ENCODE measurements at regions not wholly inside any gene's neighbourhood (a gene's known extent, or its start where the extent isn't known, plus 50 kb on each side); places are given as distances from the start of the nearest gene placed in this dataset.
"Not testable (repeated sequence)": the region's sequence is repeated elsewhere in the genome, so short reads cannot be mapped to it uniquely, and the experiment has no call there.

DNA sequence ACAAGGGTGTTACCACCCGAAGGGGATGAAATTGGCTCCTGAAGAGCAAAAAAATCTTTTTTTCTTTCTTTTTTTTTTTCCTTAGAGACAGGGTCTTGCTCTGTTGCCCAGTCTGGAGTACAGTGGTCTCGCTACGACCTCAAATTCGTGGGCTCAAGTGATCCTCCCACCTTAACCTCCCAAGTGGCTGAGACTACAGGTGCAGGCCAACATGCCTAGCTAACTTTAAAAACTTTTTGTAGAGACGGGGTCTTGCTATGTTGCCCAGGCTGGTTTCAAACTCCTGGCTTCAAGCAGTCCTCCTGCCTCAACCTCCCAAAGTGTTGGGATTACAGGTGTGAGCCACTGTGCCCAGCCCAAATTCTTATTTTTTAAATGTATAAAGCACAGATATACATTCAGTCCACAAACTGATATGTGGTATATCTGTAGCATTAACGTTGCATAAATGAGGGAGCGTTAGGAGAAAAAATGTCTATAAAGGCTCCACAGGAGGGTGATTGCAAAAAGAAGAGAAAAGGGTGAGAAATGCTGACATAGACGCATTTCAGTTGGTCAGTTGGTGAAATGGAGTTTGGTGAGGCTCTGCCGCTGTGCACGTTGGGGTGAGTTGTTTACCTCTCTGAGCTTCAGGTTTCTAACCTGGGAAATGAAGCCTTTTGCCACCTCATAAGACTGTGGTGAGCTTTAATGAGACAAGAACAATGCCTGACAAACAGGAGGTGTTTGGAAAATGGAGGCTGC lies 100.7 kb upstream of the PODXL start:
- DNase-seq (ENCODE audit: low spot score in 2 of 2): no peak
- no peak for FAIRE-seq

DNA sequence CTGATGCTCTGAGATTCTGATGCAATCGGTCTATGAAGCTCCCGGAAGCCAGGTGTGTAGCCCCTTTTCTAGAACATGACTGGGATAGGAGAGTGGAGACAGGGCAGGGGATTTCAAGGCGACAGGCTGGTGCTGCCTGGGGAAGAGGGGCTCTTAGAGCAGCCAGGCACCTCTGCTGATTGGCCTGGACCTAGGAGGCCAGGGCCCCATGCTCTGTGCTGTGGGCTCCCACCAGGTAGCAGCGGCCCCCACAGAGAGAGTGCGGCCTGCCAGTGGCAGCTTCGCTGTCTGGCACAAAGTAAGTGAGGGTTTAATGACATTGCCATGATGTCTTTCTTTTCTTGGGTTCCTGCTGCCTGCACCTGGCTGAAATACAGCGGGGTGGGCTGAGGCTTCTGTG lies 99.4 kb upstream of the PODXL start:
- DNase-seq (ENCODE audit: low spot score in 2 of 2) (no peak), FAIRE-seq (no peak)

DNA sequence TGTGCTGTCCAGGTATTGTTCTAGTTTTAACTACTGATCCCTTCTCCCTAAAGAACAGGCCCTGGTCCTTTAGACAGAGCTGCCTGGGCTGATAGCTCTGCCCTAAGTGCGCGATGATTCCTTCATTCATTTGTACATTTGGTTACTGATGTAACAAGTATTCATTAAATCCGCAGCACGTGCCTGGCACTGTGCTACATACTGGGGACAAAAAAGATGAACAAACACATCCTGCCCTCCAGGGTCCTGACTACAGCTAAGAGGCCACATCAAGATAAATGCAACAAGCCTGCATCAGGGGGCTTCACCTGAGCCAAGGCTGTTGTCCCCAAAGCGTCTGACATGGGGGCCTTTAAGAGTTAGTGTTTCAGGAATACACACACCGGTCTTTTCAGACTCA lies 99.0 kb upstream of the PODXL start:
- FAIRE-seq (no peak), DNase-seq (ENCODE audit: low spot score in 2 of 2) (no peak)

DNA sequence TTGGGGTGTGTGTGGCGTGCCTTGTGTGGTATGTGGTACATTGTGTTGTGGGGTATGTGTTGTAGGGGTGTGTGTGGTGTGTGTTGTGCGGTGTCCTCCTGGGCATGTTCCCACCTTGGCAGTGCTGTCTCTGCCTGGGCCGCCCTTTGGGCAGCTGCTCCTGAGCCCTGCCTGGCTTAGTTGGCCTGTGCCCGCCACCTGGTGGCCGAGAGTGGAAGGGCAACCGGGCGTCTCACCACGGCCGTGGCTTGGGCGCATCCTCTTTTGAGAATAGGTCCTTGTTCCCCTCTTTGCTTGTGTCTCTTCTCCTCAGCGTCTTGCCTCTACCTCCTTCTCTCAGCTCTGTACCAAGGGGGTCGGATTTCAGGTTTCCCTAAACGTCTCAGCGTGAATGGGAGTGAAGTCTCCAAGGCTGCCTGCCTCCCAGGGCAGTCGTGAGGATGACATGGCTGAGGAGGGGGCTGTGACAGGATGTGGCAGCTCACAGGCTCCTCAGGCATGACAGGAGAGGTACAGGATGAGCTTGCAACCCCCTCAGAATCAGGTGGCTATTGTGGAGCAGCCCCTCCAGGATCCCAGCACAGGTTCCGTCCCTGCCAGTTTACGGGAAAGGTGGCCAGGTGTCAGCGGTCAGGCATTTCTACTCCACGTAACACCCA lies 98.4 kb upstream of the PODXL start:
- FAIRE-seq (no peak), DNase-seq (ENCODE audit: low spot score in 2 of 2) (peak; percentile 65 to 87)

DNA sequence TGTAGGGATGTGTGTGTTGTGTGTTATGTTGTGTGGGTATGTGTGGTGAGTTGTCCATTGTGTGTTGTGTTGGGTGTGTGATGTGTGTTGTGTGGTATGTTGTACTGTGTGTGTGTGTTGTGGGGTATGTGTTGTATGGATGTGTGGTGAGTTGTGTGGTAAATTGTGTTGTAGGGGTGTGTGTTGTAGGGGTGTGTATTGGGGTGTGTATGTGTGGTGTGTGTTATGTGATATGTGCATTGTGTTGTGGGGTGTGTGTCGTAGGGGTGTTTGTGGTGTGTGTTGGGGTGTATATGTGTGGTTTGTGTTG lies 97.8 kb upstream of the PODXL start:
- FAIRE-seq: no peak
- no peak for DNase-seq (ENCODE audit: low spot score in 2 of 2)

DNA sequence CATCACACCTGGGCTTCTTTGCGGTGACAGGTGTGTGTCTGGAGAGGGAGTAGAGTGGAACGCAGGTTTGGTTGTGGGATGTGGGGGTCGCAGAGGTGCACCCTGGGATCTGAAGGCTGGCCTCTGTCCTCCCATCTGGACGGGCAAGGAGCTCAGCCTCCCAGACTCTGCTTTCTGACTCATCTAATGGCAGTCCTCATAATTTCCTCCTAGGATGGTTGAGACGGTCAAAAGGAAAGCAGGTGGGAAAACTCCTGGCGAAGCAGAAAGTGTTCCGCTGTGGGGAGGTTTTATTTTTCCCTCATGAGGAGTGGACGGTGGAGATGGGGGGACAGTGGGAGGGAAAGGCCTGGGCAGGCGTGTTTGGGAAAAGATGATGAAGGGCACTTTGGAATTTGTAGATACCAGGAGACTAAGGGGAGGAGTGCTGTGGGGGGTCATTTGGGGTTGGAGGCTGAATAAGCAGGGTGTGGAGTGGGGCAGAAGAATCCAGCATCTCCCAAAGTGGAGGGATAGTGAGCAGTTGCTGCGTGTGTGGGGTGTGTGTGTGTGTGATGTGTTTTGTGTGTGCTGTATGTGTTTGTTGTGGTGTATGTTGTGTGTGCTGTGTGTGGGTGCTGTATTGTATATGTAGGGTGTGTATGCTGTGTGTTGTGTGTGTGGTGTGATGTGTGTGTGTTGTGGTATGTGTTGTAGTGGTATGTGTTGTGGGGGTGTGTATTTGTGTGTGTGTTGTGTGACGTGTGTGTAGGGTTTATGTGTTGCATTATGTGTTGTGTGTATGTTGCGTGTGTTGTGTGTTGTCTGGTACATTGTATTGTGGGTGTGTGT lies 97.2 kb upstream of the PODXL start:
- no peak for FAIRE-seq
- no peak for DNase-seq (ENCODE audit: low spot score in 2 of 2)

DNA sequence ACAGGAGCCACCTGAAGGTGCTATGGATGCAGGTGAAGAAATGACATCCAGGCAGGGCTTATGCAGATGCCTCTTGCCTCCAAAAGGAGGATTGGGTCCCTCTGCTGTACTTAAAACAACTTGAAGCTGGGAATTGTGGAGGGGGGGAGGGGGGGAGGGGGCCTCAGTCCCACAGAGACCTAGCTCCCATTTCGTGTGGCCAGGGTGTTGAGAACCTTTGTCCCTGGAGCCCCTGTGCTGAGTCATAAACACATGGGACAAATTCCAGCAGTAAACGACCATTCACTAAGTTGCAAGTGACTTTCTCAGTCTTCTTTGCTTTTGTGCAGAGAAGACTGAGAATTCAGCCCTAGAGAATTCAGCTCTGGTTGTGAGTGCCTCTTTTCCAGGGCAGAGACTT lies 96.5 kb upstream of the PODXL start:
- no peak for FAIRE-seq

DNA sequence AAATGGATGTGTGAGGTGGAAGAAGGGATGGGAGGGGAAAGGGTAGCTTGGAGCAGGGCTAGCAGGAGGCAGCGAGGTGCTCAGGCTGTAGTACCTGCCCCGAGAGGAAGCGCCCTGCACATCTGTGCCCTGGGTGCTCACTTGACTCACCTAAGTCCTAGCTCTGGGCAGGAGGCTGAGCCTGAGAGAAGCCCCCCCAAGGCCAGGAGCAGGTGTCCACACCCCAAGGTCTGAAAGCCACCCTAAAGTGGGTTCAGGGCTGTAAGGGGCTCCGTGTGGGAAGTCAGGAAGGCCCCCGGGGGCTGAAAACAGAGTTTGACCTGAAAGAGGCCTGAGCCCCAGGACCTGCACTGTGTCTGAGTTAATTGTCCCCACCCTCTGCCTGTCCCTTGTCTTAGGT lies 95.8 kb upstream of the PODXL start:
- no peak for DNase-seq (ENCODE audit: low spot score in 2 of 2)

More for the DNA sequence above, 96.5 kb upstream of the PODXL start:
- no peak for DNase-seq (ENCODE audit: low spot score in 2 of 2)

DNA sequence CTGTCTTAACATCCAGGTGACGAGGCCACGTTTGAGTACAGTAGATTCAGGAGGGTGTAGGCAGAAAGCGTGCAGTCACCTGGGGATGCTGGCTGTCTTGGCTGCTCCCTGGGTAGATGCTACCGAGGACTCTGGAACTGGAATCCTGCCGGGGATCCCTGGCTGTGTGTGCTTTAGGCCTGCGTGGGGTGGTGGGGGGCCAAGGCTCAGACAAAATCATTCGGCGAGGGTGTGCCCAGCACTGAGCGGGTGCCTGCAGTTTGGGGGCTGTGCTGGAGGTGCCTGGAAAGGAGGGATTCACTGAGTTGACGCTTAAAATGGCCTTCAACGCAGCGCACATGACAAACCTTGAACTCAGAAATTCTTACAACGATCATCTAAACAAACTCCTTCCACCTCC lies 93.5 kb upstream of the PODXL start:
- DNase-seq (ENCODE audit: low spot score in 2 of 2) (no peak), FAIRE-seq (no peak)

More for the DNA sequence above, 95.8 kb upstream of the PODXL start:
- FAIRE-seq: no peak

DNA sequence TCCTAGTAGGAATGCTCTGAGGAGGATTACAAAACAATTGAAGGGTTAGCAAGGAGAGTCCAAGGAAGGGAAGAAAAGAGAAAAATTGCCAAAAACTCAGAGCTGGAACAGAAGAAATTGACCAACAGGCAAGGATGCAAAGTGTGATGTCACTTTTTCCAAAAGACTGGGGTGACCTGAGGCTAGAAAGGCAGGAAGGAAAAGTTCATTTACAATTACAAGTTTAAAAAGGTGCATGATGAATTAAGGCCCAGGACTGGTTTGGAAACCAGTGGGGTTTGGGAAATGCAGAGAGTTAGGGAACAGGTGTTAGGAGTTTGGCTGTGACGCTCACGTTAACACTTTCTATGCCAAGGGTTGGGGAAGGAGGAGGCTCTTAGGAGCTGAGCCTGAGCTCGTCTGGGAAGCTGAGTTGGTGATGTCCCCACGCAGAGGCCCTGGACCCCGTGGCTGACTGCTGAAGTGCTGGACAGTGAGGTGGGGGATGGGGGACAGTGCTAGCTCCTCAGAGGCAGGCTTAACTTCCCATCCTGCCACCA lies 92.6 kb upstream of the PODXL start:
- DNase-seq (ENCODE audit: low spot score in 2 of 2) (no peak), FAIRE-seq (no peak)

DNA sequence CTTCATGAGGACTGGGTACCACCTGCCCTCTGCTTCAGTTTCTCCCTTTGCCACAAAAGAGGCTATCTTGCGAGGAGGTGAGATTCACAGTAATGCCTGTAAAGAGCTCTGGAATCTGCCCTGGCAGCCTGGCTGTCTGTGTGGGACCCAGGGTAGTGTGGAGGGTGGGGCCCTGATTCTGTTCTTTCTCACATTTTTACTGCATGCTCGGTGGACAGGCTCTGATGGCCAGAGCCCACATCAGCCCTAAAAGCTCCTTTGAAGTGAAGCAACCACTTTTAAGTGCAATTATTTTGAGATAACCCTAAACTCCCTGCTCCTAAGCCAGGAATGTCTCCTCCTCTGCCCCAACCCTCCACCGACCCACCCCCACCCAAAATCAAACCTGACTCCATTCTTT lies 92.1 kb upstream of the PODXL start:
- no peak for FAIRE-seq
- no peak for DNase-seq (ENCODE audit: low spot score in 2 of 2)

DNA sequence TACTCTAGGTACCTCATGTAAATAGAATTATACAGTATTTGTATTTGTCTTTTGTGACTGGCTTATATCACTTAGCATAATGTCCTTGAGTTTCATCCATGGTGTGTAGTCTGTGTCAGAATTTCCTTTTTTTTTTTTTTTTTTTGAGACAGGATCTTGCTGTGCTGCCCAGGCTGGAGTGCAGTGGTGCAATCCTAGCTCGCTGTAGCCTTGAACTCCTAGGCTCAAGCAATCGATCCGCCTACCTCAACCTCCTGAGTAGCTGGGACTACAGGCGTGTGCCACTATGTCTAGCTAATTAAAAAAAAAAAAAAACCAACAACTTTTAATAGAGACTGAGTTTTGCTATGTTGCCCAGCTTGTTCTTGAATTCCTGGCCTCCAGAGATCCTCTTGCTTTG lies 89.8 kb upstream of the PODXL start:
- FAIRE-seq (no peak), DNase-seq (ENCODE audit: low spot score in 2 of 2) (no peak)

DNA sequence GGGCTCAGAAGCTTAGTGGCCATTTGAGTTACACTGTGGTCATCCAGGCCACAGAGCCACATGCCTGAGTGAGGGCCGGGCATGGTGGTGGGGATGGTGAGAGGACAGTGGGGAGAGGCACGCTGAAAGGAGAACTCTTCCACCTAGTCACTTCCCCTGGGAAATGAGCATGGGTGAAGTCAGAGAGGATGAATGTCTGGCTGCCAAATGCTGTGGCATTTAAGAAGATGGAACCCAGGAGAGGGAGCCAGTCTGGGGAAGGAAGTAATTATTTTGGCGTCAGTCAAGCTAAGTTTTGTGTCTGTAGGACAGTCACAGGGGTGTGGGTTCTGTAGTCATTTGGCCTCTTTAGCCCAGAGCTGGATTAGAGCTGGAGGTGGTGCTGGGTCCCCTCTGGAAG lies 86.0 kb upstream of the PODXL start:
- no peak for FAIRE-seq
- no peak for DNase-seq (ENCODE audit: low spot score in 2 of 2)

DNA sequence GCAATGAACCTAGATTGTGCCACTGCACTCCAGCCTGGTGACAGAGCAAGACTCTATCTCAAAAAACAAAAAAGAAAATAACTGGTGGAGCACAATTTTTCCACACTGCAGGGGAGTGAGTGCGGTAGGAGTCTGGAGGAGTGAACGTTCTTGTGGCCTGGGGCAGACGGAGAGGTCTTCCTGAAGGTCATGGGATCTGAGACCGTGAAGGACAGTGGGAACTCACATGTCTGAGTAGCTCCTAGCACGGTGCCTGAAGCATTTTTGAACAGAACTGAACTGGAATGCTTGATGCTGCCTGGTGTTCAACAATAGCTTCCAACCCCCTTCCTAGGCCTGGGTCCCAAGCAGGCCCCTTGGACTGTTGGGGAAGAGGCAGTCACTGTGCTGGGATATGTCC lies 84.3 kb upstream of the PODXL start:
- FAIRE-seq: no peak
- DNase-seq (ENCODE audit: low spot score in 2 of 2): no peak

DNA sequence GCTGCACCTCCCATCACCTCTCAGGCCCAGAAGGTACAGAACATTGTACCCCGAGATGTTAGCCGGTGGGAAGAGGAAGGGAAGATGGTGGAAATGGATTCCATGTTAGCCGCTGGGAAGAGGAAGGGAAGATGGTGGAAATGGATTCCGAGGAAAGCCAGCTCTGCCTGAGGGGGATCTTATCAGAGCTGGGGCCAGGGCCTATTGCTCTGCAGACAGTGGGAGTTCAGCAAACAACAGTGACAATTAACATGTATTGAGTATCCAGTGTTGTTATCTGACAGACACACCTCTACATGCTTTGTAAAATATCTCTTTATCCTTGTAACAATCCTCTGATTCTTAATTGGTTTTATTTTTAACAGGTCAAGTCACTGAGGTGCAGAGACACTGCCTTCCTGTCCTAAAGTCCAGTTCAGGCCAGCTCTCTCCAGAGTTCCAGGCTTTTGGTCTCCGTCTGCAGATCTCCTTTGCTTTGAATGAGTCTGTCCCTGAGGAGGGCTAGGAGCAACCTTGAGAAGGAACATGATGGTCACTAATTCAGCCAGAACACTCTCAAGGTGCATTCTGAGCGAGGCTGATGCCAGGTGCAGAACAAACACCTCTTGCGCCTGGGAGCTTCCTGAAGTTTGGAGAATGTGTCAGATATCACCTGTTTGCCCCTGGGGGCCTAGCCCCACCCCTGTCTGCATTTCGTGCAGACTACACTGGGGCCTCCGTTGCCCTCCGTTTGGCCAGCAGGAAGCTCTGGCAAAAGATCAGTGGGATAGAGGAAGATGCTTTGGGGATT lies 82.4 kb upstream of the PODXL start:
- DNase-seq (ENCODE audit: low spot score in 2 of 2) (no peak), FAIRE-seq (no peak)

DNA sequence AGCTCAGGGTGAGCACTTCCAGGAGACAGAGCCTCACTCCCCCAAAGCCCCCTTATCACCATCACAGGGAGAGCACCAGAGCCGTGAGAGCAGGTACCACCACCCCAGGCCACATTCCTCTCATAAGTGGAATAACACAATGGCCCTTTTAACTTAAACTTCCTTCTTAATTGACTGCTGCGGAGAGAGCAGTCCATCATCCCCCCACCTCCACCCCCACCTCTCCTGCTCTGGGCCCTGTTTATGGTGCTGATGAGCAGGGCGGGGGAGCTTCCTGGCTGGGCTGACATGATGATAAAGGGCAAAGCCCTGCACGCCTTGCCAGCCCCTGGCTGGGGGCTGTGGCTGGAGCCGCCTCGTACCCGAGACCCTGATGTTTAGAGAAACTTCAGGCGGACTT lies 81.4 kb upstream of the PODXL start:
- FAIRE-seq (no peak), DNase-seq (ENCODE audit: low spot score in 2 of 2) (no peak)

DNA sequence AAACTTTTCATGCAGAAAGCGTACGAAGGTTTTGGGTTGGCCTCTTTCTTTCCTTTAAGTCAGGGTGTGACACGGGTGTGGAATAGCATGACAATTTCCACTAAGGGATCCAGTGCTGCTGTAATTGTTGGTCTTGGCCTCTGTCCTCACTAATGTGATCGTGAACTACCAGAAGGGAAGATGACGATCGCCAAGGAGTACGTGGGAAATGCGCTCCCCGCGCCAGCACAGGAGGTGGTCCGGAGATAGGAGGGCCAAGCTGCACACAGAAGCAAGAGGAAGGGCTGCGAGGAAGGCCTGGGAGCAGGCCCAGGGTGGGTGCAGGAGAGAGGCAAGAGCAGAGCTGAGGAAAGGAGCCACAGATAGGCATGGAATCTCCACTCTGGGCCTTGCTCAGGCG lies 79.7 kb upstream of the PODXL start:
- no peak for FAIRE-seq

DNA sequence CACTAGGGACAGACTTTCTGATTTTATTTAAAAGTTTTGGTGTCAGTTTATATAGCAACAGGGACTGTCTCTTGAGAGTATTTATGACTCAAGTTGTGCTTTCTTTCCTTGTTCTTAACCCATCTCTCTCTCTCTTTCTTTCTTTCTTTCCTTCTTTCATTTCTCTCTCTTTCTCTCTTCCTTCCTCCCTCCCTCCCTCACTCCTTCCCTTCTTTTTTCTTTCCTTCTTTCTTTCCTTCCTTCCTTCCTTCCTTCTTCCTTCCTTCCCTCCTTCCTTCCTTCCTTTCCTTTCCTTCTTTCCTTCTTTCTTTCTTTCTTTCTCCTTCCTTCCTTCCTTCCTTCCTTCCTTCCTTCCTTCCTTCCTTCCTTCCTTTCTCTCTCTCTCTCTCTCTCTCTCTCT lies 77.8 kb upstream of the PODXL start:
- not testable (repeated sequence) for DNase-seq (ENCODE audit: low spot score in 2 of 2); FAIRE-seq

More for the DNA sequence above, 79.7 kb upstream of the PODXL start:
- no peak for DNase-seq (ENCODE audit: low spot score in 2 of 2)

DNA sequence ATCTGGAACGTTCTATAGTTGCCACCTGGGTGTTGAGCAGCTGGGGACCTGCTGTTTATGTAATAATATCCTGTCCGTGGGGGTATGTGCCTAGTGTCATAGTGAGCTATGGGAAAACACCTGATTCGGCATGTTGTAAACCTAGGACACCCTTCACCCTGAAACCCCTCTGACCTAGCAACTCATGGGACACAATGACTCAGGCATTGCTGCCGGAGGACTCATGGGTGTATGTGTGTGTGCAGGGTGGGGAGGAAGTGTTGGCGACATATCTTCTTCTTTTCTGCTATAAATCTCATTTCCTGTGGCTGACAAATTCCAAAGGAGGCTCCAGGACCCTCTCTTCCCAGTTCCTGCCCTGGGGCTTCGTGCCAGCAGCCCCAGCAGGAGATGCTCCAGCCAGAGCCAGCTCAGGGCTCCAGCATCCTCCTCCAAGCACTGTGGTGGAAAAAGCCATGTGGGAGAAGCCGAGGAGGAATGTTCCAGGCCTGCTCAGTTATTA lies 77.0 kb upstream of the PODXL start:
- DNase-seq (ENCODE audit: low spot score in 2 of 2): no peak
- no peak for FAIRE-seq

DNA sequence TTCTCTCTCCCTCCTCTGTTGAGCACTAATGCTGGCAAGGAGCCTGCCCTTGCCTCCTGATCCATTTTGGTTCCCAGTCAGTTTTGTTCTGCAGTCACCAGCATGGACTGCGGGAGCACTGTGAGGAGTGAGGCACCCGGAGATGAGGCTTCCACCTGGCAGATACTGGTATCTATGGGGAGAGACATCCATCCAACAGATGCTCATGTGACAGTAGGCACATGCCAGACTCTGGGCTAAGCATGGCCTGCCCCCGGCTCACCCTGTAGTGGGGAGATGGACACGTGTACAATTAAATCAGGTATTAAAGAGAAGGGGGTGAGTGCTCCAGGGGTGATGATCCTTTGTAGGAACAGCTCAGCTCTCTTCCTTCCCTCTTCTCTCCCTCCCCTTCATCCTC lies 74.0 kb upstream of the PODXL start:
- DNase-seq (ENCODE audit: low spot score in 2 of 2): no peak
- FAIRE-seq: no peak

All from frontal cortex (tissue), 3 donors.